ENCODE measurements at regions not wholly inside any gene's neighbourhood (a gene's known extent, or its start where the extent isn't known, plus 50 kb on each side); places are given as distances from the start of the nearest gene placed in this dataset.

DNA sequence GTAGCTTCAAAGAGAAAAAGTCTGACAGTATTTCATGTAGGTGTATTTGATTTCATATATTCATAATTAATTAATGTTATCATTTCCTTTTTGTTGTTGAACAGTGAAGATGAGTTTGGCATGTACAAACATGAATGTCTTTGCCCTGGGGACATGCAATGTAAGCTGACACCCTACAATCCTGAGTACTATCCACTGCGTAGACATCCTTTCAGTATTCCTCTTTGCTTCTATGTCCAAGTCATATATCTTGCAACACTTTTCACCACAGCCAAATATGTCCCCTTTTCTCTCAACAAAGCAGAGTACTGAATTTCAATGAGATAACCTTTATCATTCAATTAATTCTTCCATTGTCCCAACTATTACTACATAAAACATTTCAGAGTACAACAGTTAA, 93.6 kb downstream of the GPR37 start:
- Histone ChIP-seq H3K27ac (ENCODE audit: low read length) (no peak overlapping the region), H3K36me3 (ENCODE audit: control insufficient read depth in 2 of 2, insufficient read depth in 2 of 2, low read length in 2 of 2) (no peaks in the 10 kb centered on the region), H3K9ac (ENCODE audit: low read length in 2 of 2) (no peak overlapping the region), H3K4me1 (ENCODE audit: control insufficient read depth, insufficient read depth, low read length) (no peaks in the 10 kb centered on the region), H3K9me3 (ENCODE audit: control insufficient read depth in 2 of 2, low read length in 2 of 2) (no peaks in the 10 kb centered on the region), H3K4me3 (ENCODE audit: low read length in 2 of 2) (no peak overlapping the region), H3K27me3 (ENCODE audit: control insufficient read depth in 1 of 2, insufficient read depth in 2 of 2, low read length in 2 of 2) (no peaks in the 10 kb centered on the region)

GRCh38 chr7:124667312-124668153, 98.1 kb downstream of the GPR37 start:
- Histone ChIP-seq H3K36me3 (ENCODE audit: control insufficient read depth in 2 of 2, insufficient read depth in 2 of 2, low read length in 2 of 2) (no peaks in the 10 kb centered on the region), H3K9ac (ENCODE audit: low read length in 2 of 2) (no peak overlapping the region), H3K27ac (ENCODE audit: low read length) (no peak overlapping the region)

DNA sequence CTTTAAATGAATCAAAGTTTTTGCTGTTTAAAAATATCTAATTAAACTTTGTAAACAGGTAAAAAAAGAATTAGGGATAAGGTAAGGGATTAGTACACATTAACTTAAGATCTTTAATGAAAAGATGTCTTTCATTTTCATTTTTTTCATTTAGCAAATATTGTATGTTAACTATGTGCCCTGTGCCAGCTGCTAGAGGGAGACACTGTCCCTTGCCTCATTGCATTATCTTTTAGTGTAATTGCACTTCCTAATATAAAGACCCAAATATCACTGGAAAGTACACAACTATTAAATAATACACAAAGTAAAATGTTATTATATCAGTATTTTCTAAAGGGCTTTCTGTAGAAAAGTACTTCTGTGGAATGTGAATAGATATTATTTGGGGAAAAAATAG, 102.7 kb downstream of the GPR37 start:
- no peak overlapping the region for H3K27ac ChIP-seq (ENCODE audit: low read length)

More at GRCh38 chr7:124667312-124668153, 98.1 kb downstream of the GPR37 start:
- H3K9me3 ChIP-seq (ENCODE audit: control insufficient read depth in 2 of 2, low read length in 2 of 2) = no peaks in the 10 kb centered on the region
- H3K27me3 ChIP-seq (ENCODE audit: control insufficient read depth in 1 of 2, insufficient read depth in 2 of 2, low read length in 2 of 2) = no peaks in the 10 kb centered on the region
- no peaks in the 10 kb centered on the region for H3K4me1 ChIP-seq (ENCODE audit: control insufficient read depth, insufficient read depth, low read length)
- H3K4me3 ChIP-seq (ENCODE audit: low read length in 2 of 2) = no peak overlapping the region

GRCh38 chr7:124662372-124662771, 103.2 kb downstream of the GPR37 start:
- H3K27me3 ChIP-seq (ENCODE audit: control insufficient read depth in 1 of 2, insufficient read depth in 2 of 2, low read length in 2 of 2) = no peaks in the 10 kb centered on the region
- no peak overlapping the region for H3K27ac ChIP-seq (ENCODE audit: low read length)
- H3K36me3 ChIP-seq (ENCODE audit: control insufficient read depth in 2 of 2, insufficient read depth in 2 of 2, low read length in 2 of 2) = no peaks in the 10 kb centered on the region
- H3K4me3 ChIP-seq (ENCODE audit: low read length in 2 of 2) = no peak overlapping the region
- no peaks in the 10 kb centered on the region for H3K9me3 ChIP-seq (ENCODE audit: control insufficient read depth in 2 of 2, low read length in 2 of 2)
- no peak overlapping the region for H3K9ac ChIP-seq (ENCODE audit: low read length in 2 of 2)
- no peaks in the 10 kb centered on the region for H3K4me1 ChIP-seq (ENCODE audit: control insufficient read depth, insufficient read depth, low read length)

More for the DNA sequence above, 102.7 kb downstream of the GPR37 start:
- Histone ChIP-seq H3K9ac (ENCODE audit: low read length in 2 of 2) (no peak overlapping the region), H3K9me3 (ENCODE audit: control insufficient read depth in 2 of 2, low read length in 2 of 2) (no peaks in the 10 kb centered on the region), H3K27me3 (ENCODE audit: control insufficient read depth in 1 of 2, insufficient read depth in 2 of 2, low read length in 2 of 2) (no peaks in the 10 kb centered on the region), H3K4me1 (ENCODE audit: control insufficient read depth, insufficient read depth, low read length) (no peaks in the 10 kb centered on the region), H3K36me3 (ENCODE audit: control insufficient read depth in 2 of 2, insufficient read depth in 2 of 2, low read length in 2 of 2) (no peaks in the 10 kb centered on the region), H3K4me3 (ENCODE audit: low read length in 2 of 2) (no peak overlapping the region)

DNA sequence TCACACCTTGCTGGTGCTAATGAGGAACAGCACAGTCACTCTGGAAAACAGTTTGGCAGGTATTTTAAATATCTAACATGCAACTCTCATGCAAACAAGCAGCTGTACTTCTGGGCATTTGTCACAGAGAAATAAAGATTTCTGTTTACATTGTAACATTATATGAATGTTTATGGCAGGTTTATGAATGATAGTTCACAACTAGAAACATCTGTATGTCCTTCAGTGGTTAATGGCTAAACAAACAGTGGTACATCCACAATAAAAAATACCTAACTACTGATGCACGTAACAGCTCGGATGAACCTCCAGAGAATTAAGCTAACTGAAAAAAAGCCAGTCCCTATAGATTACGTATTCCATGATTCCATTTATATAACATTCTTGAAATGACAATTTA, 109.6 kb downstream of the GPR37 start:
- H3K4me1 ChIP-seq (ENCODE audit: control insufficient read depth, insufficient read depth, low read length) = no peaks in the 10 kb centered on the region
- no peak overlapping the region for H3K27ac ChIP-seq (ENCODE audit: low read length)
- H3K9ac ChIP-seq (ENCODE audit: low read length in 2 of 2) = no peak overlapping the region
- H3K4me3 ChIP-seq (ENCODE audit: low read length in 2 of 2) = no peak overlapping the region
- H3K27me3 ChIP-seq (ENCODE audit: control insufficient read depth in 1 of 2, insufficient read depth in 2 of 2, low read length in 2 of 2) = no peaks in the 10 kb centered on the region
- no peaks in the 10 kb centered on the region for H3K36me3 ChIP-seq (ENCODE audit: control insufficient read depth in 2 of 2, insufficient read depth in 2 of 2, low read length in 2 of 2)
- no peaks in the 10 kb centered on the region for H3K9me3 ChIP-seq (ENCODE audit: control insufficient read depth in 2 of 2, low read length in 2 of 2)

- Histone ChIP-seq H3K9me3 (ENCODE audit: control insufficient read depth in 2 of 2, low read length in 2 of 2) (no peaks in the 10 kb centered on the region), H3K36me3 (ENCODE audit: control insufficient read depth in 2 of 2, insufficient read depth in 2 of 2, low read length in 2 of 2) (no peaks in the 10 kb centered on the region), H3K4me3 (ENCODE audit: low read length in 2 of 2) (no peak overlapping the region)
Observed at GRCh38 chr7:124652237-124652636, 113.4 kb downstream of the GPR37 start.

GRCh38 chr7:124651136-124651535, 114.5 kb downstream of the GPR37 start:
- Histone ChIP-seq H3K27me3 (ENCODE audit: control insufficient read depth in 1 of 2, insufficient read depth in 2 of 2, low read length in 2 of 2) (no peaks in the 10 kb centered on the region), H3K4me1 (ENCODE audit: control insufficient read depth, insufficient read depth, low read length) (no peaks in the 10 kb centered on the region), H3K27ac (ENCODE audit: low read length) (no peak overlapping the region), H3K9ac (ENCODE audit: low read length in 2 of 2) (no peak overlapping the region), H3K36me3 (ENCODE audit: control insufficient read depth in 2 of 2, insufficient read depth in 2 of 2, low read length in 2 of 2) (no peaks in the 10 kb centered on the region), H3K9me3 (ENCODE audit: control insufficient read depth in 2 of 2, low read length in 2 of 2) (no peaks in the 10 kb centered on the region), H3K4me3 (ENCODE audit: low read length in 2 of 2) (no peak overlapping the region)

More at GRCh38 chr7:124652237-124652636, 113.4 kb downstream of the GPR37 start:
- no peaks in the 10 kb centered on the region for H3K27me3 ChIP-seq (ENCODE audit: control insufficient read depth in 1 of 2, insufficient read depth in 2 of 2, low read length in 2 of 2)
- no peaks in the 10 kb centered on the region for H3K4me1 ChIP-seq (ENCODE audit: control insufficient read depth, insufficient read depth, low read length)
- H3K27ac ChIP-seq (ENCODE audit: low read length) = no peak overlapping the region
- no peak overlapping the region for H3K9ac ChIP-seq (ENCODE audit: low read length in 2 of 2)

- Histone ChIP-seq H3K27ac (ENCODE audit: low read length) (no peak overlapping the region), H3K9me3 (ENCODE audit: control insufficient read depth in 2 of 2, low read length in 2 of 2) (no peaks in the 10 kb centered on the region), H3K4me1 (ENCODE audit: control insufficient read depth, insufficient read depth, low read length) (no peaks in the 10 kb centered on the region), H3K27me3 (ENCODE audit: control insufficient read depth in 1 of 2, insufficient read depth in 2 of 2, low read length in 2 of 2) (no peaks in the 10 kb centered on the region), H3K36me3 (ENCODE audit: control insufficient read depth in 2 of 2, insufficient read depth in 2 of 2, low read length in 2 of 2) (no peaks in the 10 kb centered on the region), H3K4me3 (ENCODE audit: low read length in 2 of 2) (no peak overlapping the region), H3K9ac (ENCODE audit: low read length in 2 of 2) (no peak overlapping the region)
Observed at GRCh38 chr7:124649397-124650014, 116.1 kb downstream of the GPR37 start.

DNA sequence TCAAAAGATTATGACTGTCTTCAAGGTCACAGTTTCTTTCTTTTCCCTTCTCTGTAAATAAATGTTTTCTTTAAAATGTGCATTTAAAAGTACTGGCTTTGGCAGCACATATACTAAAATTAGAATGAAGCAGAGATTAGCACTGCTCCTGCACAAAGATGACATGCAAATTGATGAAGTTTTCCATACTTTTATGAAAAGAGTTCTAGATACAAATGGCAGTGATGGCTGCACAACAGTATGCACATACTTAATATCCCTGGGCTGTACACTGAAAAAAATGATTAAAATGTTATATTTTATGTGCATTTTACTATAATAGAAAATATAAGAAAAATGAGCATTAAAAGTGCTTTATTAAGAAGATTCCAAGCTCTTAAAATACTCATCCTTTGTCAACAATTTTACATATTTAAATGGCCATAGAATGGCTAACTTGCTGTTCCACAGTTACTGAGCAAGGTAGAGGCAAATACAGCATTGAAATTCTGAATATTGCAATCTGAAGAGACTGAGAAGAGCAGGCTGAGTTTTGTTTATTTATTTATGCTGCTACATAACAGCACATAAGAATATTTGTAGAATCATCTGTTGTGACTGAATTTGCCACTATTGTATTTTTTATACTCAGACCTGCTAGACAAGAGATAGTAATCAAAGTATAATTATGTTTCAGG, 117.8 kb downstream of the GPR37 start:
- Histone ChIP-seq H3K4me3 (ENCODE audit: low read length in 2 of 2) (no peak overlapping the region), H3K36me3 (ENCODE audit: control insufficient read depth in 2 of 2, insufficient read depth in 2 of 2, low read length in 2 of 2) (no peaks in the 10 kb centered on the region), H3K9ac (ENCODE audit: low read length in 2 of 2) (no peak overlapping the region), H3K9me3 (ENCODE audit: control insufficient read depth in 2 of 2, low read length in 2 of 2) (no peaks in the 10 kb centered on the region), H3K4me1 (ENCODE audit: control insufficient read depth, insufficient read depth, low read length) (no peaks in the 10 kb centered on the region), H3K27ac (ENCODE audit: low read length) (no peak overlapping the region), H3K27me3 (ENCODE audit: control insufficient read depth in 1 of 2, insufficient read depth in 2 of 2, low read length in 2 of 2) (no peaks in the 10 kb centered on the region)

DNA sequence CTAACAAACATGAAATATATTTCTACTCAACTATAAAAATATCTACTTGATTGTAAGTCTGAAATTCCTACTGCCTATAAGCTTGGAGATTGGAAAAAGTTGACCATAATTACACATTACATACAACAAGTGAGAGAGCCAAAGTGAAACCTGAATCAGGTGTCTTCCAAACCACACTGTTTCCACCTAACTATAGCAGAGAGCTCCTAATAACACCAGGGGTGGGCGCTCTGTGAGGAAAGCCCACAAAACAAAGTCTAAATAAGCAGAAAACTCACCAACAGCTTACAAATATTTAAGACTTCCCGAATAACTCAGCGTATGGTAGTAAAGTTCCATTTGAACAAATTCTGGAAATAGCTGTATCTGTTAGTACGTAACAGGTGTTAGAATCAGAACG, 119.9 kb downstream of the GPR37 start:
- no peak overlapping the region for H3K9ac ChIP-seq (ENCODE audit: low read length in 2 of 2)
- H3K4me1 ChIP-seq (ENCODE audit: control insufficient read depth, insufficient read depth, low read length) = no peaks in the 10 kb centered on the region
- H3K27me3 ChIP-seq (ENCODE audit: control insufficient read depth in 1 of 2, insufficient read depth in 2 of 2, low read length in 2 of 2) = no peaks in the 10 kb centered on the region
- no peaks in the 10 kb centered on the region for H3K36me3 ChIP-seq (ENCODE audit: control insufficient read depth in 2 of 2, insufficient read depth in 2 of 2, low read length in 2 of 2)
- no peak overlapping the region for H3K27ac ChIP-seq (ENCODE audit: low read length)
- H3K4me3 ChIP-seq (ENCODE audit: low read length in 2 of 2) = no peak overlapping the region
- no peaks in the 10 kb centered on the region for H3K9me3 ChIP-seq (ENCODE audit: control insufficient read depth in 2 of 2, low read length in 2 of 2)

All from stomach smooth muscle (tissue), 2 donors.